ENCODE measurements at regions not wholly inside any gene's neighbourhood (a gene's known extent, or its start where the extent isn't known, plus 50 kb on each side); places are given as distances from the start of the nearest gene placed in this dataset.

DNA sequence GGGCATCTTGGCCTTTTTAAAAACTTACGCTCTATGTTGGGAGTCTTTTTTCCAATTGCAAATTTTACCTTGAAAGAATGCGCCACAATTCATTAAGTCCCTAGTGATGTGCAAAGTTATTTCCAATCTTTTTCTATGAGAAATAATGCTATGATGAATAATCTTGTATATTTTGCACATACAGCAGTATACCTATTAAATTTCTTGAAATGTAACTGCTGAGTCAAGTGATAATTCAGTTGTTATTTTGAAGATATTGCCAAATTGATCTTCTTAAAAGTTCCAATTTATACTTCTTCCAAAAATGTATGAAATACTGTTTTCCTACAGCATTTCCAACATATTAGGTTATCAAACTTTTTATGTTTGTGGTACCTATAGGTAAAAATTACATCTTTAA, 92.8 kb upstream of the PPP2R2B start:
- Mint-ChIP-seq H3K9me3 (no peaks in the 10 kb centered on the region), H3K36me3 (ENCODE audit: insufficient read depth in 2 of 2) (no peaks in the 10 kb centered on the region), H3K27me3 (ENCODE audit: low read depth) (peaks cover 7% of the 10 kb centered on the region), H3K4me3 (no peak overlapping the region), H3K4me1 (ENCODE audit: low read depth) (no peaks in the 10 kb centered on the region), H3K27ac (no peak overlapping the region)
- ATAC-seq (replicated peaks in 1 of 2) (no peak), DNase-seq (no peak)

DNA sequence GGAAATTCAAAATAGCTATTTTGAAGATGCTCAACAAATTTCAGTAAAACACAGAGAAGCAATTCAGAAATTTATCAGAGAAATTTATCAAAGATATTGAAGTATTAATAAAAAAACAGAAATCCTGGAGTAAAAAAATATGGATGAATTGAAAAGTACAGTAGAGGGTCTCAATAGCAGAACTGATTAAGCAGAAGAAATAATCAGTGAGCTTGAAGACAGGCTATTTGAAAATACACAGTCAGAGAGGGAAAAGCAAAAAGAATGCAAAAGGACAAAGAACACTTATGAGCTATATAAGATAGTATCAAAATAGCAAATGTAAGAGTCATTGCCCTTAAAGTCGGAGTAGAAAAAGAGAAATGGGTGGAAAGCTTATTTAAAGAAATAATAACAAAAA, 107.9 kb upstream of the PPP2R2B start:
- ATAC-seq (replicated peaks in 1 of 2): no peak
- Mint-ChIP-seq H3K36me3 (ENCODE audit: insufficient read depth in 2 of 2) (peaks cover 6 to 7% of the 10 kb centered on the region in 2 donors), H3K27ac (no peak overlapping the region), H3K4me1 (ENCODE audit: low read depth) (no peaks in the 10 kb centered on the region), H3K9me3 (peaks cover 6 to 8% of the 10 kb centered on the region in 2 donors), H3K27me3 (ENCODE audit: low read depth) (peaks cover 18% of the 10 kb centered on the region), H3K4me3 (no peak overlapping the region)
- DNase-seq: no peak

DNA sequence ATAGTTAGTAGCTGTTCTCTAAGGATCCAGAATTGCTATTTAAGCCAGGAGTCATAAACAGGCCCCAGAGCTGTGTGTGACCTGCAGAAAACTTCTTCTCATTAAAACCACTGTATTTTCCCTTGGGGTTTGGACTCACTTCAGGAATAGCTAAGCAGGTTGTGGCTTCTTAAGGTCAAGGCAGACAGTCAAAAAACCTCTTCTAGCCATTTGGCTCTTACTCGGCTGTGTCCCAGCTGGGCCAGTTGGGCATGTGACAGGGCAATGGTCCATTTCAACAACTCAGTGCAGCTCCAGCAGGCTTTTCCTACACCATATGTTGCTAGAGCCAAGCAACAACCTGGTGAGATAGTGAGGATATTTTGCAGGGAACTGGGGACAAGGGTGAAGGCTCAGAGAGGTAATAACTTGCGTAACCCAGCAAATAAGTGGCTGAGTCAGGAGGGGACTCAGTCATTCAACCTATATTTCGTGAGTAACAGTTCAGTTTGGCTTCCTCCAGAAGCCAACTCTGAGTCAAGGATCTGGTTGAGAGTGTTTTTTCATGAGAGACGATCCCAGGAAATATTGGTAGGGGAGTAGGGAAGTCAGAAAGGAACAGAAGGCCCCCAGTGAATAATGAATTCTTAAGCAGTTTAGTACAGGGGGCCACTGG, 115.4 kb upstream of the PPP2R2B start:
- H3K27me3 Mint-ChIP-seq (ENCODE audit: low read depth): no peaks in the 10 kb centered on the region
- H3K4me1 Mint-ChIP-seq (ENCODE audit: low read depth): no peaks in the 10 kb centered on the region
- H3K9me3 Mint-ChIP-seq: peaks cover 0 to 3% of the 10 kb centered on the region in 2 donors
- H3K27ac Mint-ChIP-seq: no peak overlapping the region
- H3K36me3 Mint-ChIP-seq (ENCODE audit: insufficient read depth in 2 of 2): peaks cover 0 to 2% of the 10 kb centered on the region in 2 donors
- ATAC-seq (replicated peaks in 1 of 2): no peak
- no peak overlapping the region for H3K4me3 Mint-ChIP-seq
- no peak for DNase-seq

DNA sequence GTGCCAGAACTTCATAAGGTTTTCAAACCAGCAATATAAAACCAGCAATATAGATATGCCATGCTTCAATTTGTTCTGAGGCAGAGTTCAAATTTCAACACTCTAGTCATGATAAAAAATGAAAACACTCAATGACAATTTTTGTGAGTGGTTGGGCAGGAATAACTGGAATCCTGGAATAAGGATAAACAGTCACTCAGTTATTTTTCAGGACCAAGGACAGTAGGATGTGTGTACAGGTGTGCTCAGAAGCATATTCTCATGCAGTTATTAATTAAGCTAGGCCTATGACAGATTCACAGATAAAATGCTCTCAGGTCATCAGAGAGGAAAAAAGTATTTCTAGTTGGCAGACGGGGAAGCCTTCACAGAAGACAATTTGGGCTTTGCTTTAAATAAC, 117.3 kb upstream of the PPP2R2B start:
- Mint-ChIP-seq H3K4me1 (ENCODE audit: low read depth) (no peaks in the 10 kb centered on the region), H3K36me3 (ENCODE audit: insufficient read depth in 2 of 2) (no peaks in the 10 kb centered on the region), H3K9me3 (no peaks in the 10 kb centered on the region), H3K27ac (no peak overlapping the region), H3K4me3 (no peak overlapping the region), H3K27me3 (ENCODE audit: low read depth) (no peaks in the 10 kb centered on the region)
- no peak for DNase-seq
- no peak for ATAC-seq (replicated peaks in 1 of 2)

DNA sequence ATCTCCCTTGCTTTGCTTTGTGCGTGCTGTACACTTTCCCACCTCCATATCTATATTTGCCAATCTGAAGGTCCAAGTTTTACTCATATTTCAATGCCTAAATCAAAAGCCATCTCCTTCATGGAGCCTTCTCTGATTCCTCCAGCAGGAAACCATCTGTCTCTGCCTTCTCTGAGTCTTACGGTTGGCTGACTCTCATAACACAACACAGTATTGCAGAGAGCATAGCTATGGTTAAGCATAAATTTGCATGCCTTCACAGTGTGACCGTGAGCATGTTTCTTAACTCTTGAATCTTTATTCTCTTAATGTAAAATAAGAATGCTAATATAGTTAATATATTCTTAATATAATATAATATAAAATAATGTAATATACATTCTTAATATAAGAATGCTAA, 136.8 kb upstream of the PPP2R2B start:
- peaks cover 0 to 2% of the 10 kb centered on the region in 2 donors for H3K9me3 Mint-ChIP-seq
- H3K36me3 Mint-ChIP-seq (ENCODE audit: insufficient read depth in 2 of 2): no peaks in the 10 kb centered on the region
- no peak overlapping the region for H3K27ac Mint-ChIP-seq
- no peak overlapping the region for H3K4me3 Mint-ChIP-seq
- H3K4me1 Mint-ChIP-seq (ENCODE audit: low read depth): no peaks in the 10 kb centered on the region
- ATAC-seq (replicated peaks in 1 of 2) (no peak), DNase-seq (no peak)
- no peaks in the 10 kb centered on the region for H3K27me3 Mint-ChIP-seq (ENCODE audit: low read depth)

DNA sequence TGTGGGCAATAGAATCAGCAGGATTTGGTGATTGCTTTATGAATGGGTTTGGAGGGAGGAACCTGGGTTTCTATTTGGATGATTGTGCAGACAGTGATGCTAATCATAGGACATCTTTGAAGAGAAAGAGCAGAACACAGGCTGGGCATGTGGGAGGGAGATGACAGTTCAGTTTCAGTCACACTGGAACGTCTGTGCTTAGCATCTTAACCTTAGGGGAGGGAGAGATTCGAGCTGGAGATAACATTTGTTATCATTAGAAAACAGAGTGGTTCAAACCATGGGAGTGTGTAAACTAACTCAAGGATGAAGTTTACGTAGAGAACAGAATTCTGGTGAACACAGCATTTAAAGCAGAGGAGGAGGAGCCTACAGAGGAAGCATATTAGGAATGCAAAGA, 138.6 kb upstream of the PPP2R2B start:
- Mint-ChIP-seq H3K4me3 (no peak overlapping the region), H3K4me1 (ENCODE audit: low read depth) (no peaks in the 10 kb centered on the region), H3K9me3 (peaks cover 0 to 2% of the 10 kb centered on the region in 2 donors), H3K36me3 (ENCODE audit: insufficient read depth in 2 of 2) (no peaks in the 10 kb centered on the region), H3K27me3 (ENCODE audit: low read depth) (no peaks in the 10 kb centered on the region), H3K27ac (no peak overlapping the region)
- ATAC-seq (replicated peaks in 1 of 2) (no peak), DNase-seq (no peak)

DNA sequence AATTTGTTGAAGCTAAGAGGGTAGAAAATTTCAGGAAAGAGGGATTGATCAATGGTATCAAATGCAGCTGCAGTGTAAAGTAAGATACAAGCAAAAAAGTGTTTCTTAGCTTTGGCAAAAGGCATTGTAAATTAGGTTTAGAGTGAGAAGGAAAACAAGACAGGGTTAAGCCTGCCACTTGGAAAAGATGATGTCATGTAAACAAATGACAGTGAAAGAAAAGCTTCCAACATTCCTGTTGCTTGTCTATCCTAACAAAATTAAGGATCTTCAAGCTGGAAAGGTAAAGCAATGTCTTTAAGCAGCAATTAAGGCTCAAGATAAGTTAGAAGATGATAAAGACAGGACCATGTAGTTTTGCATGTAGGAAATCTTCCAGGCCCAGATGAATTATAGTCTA, 139.1 kb upstream of the PPP2R2B start:
- peaks cover 0 to 2% of the 10 kb centered on the region in 2 donors for H3K9me3 Mint-ChIP-seq
- no peaks in the 10 kb centered on the region for H3K4me1 Mint-ChIP-seq (ENCODE audit: low read depth)
- DNase-seq (no peak), ATAC-seq (replicated peaks in 1 of 2) (no peak)
- no peaks in the 10 kb centered on the region for H3K27me3 Mint-ChIP-seq (ENCODE audit: low read depth)
- H3K36me3 Mint-ChIP-seq (ENCODE audit: insufficient read depth in 2 of 2): no peaks in the 10 kb centered on the region
- no peak overlapping the region for H3K27ac Mint-ChIP-seq
- no peak overlapping the region for H3K4me3 Mint-ChIP-seq

DNA sequence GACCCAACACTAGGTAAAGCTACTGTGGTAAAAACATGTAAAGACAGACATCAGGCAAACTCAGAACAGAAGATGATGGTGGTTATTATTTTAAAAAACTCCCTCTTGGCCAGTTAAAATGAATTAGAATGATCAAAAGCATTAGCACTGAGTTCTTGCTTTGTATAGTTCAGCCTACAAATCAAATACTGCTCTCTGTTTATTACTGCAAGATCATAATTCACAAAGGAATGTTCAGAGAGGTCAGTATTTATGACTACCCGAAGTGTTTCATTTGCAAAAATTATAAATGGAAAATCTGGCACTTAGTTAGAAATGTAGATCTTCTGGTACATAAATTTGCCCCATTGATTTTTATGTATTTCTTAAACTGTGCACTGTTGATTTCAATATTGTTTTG, 140.3 kb upstream of the PPP2R2B start:
- Mint-ChIP-seq H3K4me1 (ENCODE audit: low read depth) (no peaks in the 10 kb centered on the region), H3K4me3 (no peak overlapping the region), H3K27ac (no peak overlapping the region), H3K9me3 (peaks cover 0 to 2% of the 10 kb centered on the region in 2 donors), H3K27me3 (ENCODE audit: low read depth) (no peaks in the 10 kb centered on the region), H3K36me3 (ENCODE audit: insufficient read depth in 2 of 2) (no peaks in the 10 kb centered on the region)
- ATAC-seq (replicated peaks in 1 of 2): no peak
- no peak for DNase-seq

DNA sequence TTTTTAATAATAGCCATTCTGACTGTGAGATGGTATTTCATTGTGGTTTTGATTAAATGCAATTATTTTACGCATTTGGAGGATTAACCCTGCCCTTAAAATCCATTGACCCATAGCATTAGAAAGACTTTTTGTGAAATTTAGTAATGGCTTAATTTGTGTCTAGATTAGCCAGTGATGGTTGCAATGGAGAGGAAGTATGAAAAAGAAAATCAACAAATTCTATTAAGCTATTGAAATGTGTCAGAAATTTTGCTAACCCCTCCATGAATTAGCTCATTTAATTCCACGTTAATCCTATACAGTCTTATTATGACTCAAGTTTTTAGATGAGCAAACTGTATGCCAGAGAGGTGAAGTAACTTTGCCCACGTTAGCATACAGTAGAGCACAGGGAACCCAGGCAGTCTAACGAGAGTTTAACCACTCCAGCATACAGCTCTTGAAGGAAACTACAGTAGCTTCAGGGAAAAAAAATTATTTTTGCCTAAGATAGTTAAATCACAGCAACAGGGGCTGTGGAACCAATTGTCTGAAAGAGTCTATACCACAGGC, 158.2 kb upstream of the PPP2R2B start:
- no peak for DNase-seq
- no peak for ATAC-seq (replicated peaks in 1 of 2)
- no peak overlapping the region for H3K4me3 Mint-ChIP-seq
- no peaks in the 10 kb centered on the region for H3K9me3 Mint-ChIP-seq
- H3K36me3 Mint-ChIP-seq (ENCODE audit: insufficient read depth in 2 of 2): no peaks in the 10 kb centered on the region
- H3K4me1 Mint-ChIP-seq (ENCODE audit: low read depth): no peaks in the 10 kb centered on the region
- no peak overlapping the region for H3K27ac Mint-ChIP-seq
- H3K27me3 Mint-ChIP-seq (ENCODE audit: low read depth): peaks cover 8% of the 10 kb centered on the region

DNA sequence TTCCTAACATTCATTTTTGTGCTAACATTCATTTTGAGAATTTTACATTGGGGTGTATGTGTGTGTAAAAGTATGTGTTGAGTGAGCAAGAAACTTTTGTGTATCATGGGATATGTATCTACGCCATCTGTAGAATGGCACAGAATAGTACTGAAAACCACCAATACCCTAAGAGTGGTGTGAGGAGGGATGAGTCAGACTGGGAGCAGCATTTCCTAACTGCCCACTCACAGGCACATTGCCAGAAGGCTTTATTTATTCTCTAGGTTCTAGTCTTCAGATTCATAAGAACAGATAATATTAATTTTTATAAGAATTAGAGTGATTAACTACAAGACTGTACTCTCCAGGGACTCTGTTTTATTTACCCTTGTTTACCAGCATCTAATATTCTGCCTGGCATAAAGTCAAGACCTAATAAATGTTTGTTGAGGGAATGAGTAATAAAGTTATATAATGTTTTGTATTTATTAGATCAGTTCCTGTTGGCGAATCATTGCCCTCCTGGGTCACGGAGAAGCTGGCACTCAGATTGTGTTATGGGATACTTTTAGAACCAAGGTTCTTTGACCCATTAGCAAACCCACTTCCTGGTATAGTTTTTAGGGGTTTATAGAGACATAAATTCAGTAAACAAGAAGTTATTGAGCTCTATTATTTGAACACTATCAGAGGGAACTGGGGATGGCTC, 159.1 kb upstream of the PPP2R2B start:
- no peaks in the 10 kb centered on the region for H3K36me3 Mint-ChIP-seq (ENCODE audit: insufficient read depth in 2 of 2)
- H3K9me3 Mint-ChIP-seq: no peaks in the 10 kb centered on the region
- H3K27ac Mint-ChIP-seq: no peak overlapping the region
- ATAC-seq (replicated peaks in 1 of 2): peak in 1 of 2 donors; percentile 21
- H3K27me3 Mint-ChIP-seq (ENCODE audit: low read depth): peaks cover 8% of the 10 kb centered on the region
- DNase-seq: no peak
- H3K4me1 Mint-ChIP-seq (ENCODE audit: low read depth): no peaks in the 10 kb centered on the region
- H3K4me3 Mint-ChIP-seq: no peak overlapping the region

DNA sequence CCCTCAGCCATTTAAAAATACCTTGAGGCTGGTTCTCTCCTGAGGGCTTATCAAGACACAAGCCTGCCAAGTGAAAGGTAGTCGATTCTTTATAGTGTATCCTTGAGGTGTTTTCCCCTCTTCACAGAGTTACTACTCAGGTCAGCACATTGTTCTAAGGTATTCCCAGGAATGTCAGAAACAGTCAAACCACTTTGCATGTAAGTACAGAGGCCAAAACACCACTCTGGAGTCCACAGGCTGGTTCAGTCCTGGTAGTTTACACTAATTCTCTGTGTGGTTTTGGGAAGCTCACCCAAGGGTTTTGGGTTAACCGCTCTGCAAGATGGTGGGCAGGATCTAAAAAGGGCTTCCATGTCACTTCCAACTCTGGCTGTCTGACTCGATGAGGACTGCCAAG, 162.3 kb upstream of the PPP2R2B start:
- DNase-seq: no peak
- Mint-ChIP-seq H3K36me3 (ENCODE audit: insufficient read depth in 2 of 2) (no peaks in the 10 kb centered on the region), H3K9me3 (no peaks in the 10 kb centered on the region), H3K4me3 (no peak overlapping the region), H3K4me1 (ENCODE audit: low read depth) (no peaks in the 10 kb centered on the region), H3K27me3 (ENCODE audit: low read depth) (peaks cover 8% of the 10 kb centered on the region), H3K27ac (no peak overlapping the region)
- no peak for ATAC-seq (replicated peaks in 1 of 2)

DNA sequence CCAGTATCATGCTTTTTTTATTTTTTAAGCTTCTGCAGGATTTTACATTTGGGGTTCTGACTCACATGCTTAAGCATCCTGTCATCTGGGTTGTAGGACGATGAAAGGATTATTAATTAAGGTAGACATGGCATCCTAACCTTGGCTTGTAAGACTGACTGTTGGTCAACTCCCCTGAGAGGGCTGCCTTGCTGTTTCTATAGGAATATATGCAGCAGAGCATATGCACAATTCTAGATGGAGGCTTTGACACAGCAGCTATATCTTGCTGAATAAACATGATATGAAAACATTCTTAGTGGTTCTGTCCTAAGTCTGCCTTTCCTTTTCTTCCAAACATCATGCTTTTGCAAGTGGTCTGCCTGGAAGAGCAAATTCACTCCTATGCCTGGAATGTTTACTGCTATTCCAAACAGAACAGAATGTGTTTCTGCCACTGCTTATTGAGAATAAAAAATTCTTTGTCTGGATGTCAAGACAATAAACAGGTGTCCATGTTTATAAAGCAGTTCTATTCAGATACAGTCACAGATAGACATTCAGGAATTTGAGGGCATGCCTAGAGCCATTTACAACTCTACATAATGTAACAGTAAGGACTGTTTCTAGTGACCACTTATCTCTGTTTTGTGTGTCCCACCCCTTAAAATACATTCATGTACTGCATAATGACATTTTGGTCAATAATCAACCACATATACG, 166.2 kb upstream of the PPP2R2B start:
- Mint-ChIP-seq H3K27me3 (ENCODE audit: low read depth) (peaks cover 2% of the 10 kb centered on the region), H3K4me3 (no peak overlapping the region), H3K4me1 (ENCODE audit: low read depth) (no peaks in the 10 kb centered on the region), H3K9me3 (no peaks in the 10 kb centered on the region), H3K27ac (no peak overlapping the region), H3K36me3 (ENCODE audit: insufficient read depth in 2 of 2) (no peaks in the 10 kb centered on the region)
- DNase-seq (no peak), ATAC-seq (replicated peaks in 1 of 2) (no peak)

DNA sequence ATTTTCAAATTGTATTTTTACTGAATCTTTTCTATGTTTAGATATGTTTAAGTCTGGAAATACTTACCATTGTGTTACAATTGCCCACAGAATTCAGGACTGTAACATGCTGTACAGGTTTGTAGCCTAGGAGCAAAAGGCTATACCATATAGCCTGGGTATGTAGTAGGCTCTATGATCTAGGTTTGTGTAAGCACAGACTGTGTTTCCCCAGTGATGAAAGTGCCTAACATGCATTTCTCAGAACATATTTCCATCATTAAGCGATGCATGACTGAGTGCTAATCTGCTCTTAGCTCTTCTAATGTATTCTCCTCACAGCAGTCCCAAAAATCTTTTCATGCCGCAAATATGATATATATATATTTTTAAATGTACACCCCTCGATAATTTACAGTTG, 166.7 kb upstream of the PPP2R2B start:
- H3K27me3 Mint-ChIP-seq (ENCODE audit: low read depth): peaks cover 7% of the 10 kb centered on the region
- no peaks in the 10 kb centered on the region for H3K36me3 Mint-ChIP-seq (ENCODE audit: insufficient read depth in 2 of 2)
- no peak for DNase-seq
- ATAC-seq (replicated peaks in 1 of 2): no peak
- no peak overlapping the region for H3K4me3 Mint-ChIP-seq
- no peaks in the 10 kb centered on the region for H3K9me3 Mint-ChIP-seq
- no peaks in the 10 kb centered on the region for H3K4me1 Mint-ChIP-seq (ENCODE audit: low read depth)
- H3K27ac Mint-ChIP-seq: no peak overlapping the region
